ENCODE measurements at regions not wholly inside any gene's neighbourhood (a gene's known extent, or its start where the extent isn't known, plus 50 kb on each side); places are given as distances from the start of the nearest gene placed in this dataset.

GRCh38 chr4:128380306-128380705 is 92.7 kb upstream of the PGRMC2 start:
- Histone ChIP-seq H3K79me2 (ENCODE audit: control insufficient read depth, insufficient read depth, low read length) (no peaks in the 10 kb centered on the region), H3K9me3 (replicated peaks; ENCODE audit: control insufficient read depth, insufficient read depth, low read depth, low read length) (peaks cover 14% of the 10 kb centered on the region), H3K9ac (ENCODE audit: insufficient read depth in 1 of 2, low read depth in 2 of 2, low read length in 2 of 2) (no peak overlapping the region), H3K4me1 (replicated peaks in 1 of 2; ENCODE audit: control insufficient read depth in 2 of 2, insufficient read depth in 2 of 2, low read length in 2 of 2) (no peaks in the 10 kb centered on the region), H3K27ac (ENCODE audit: extremely low read depth, low read depth, low read length) (no peak overlapping the region), H3K36me3 (ENCODE audit: control insufficient read depth, insufficient read depth, low read length) (no peaks in the 10 kb centered on the region), H4K20me1 (replicated peaks; ENCODE audit: control insufficient read depth, insufficient read depth, low read length) (no peaks in the 10 kb centered on the region), H2AFZ (ENCODE audit: low read depth, low read length) (peak overlapping the region; percentile 52; the same call in 1 of the 2 replicates), H3K4me2 (ENCODE audit: insufficient read depth, low read length) (no peak overlapping the region), H3K27me3 (ENCODE audit: control insufficient read depth in 2 of 2, insufficient read depth in 2 of 2, low read length in 2 of 2) (no peaks in the 10 kb centered on the region), H3K4me3 (no peak overlapping the region), H3K9me1 (ENCODE audit: control insufficient read depth, insufficient read depth, low read length) (no peaks in the 10 kb centered on the region)
- ChIA-PET CTCF (ENCODE audit: low intra/inter-chr PET ratio) (interaction anchor here (0.9 kb wide), 1 partner anchor 191 kb away, joined by 3 read pairs; no protein-coding TSS in a partner anchor), POLR2A (interaction anchor here (0.9 kb wide), 1 partner anchor 91 kb away, joined by 3 read pairs; no protein-coding TSS in a partner anchor)
- TF ChIP-seq ZNF79 (CRISPR knock-in tag; IDR thresholded peaks at IDR 0.05; ENCODE audit: low read depth), result no peak
- no peak for TF ChIP-seq ZNF589 (CRISPR knock-in tag; IDR thresholded peaks at IDR 0.05; ENCODE audit: low read depth)
- no peak for TF ChIP-seq SREBF1 (IDR thresholded peaks at IDR 0.05; ENCODE audit: borderline replicate concordance, low read depth, low read length)
- no peak for TF ChIP-seq ZNF57 (CRISPR knock-in tag; IDR thresholded peaks at IDR 0.05)
- 70% methylated on average over 4 of the region's 4 CpGs for WGBS (ENCODE audit: insufficient coverage, low coverage, missing lambda C conversion rate)
- DNase-seq (ENCODE audit: extremely low read depth in 1 of 4, low spot score in 3 of 4) (no peak), FAIRE-seq (no peak), ATAC-seq (no peak)
- in situ Hi-C loops (cut with MboI), result no loop called here
- no TSS peak for BruUV-seq (replicated peaks)
- intact Hi-C loops (cut with micrococcal nuclease), result loop anchor here (2.0 to 10.0 kb wide), 2 partner anchors 190 to 484 kb away; no protein-coding TSS in a partner anchor

DNA sequence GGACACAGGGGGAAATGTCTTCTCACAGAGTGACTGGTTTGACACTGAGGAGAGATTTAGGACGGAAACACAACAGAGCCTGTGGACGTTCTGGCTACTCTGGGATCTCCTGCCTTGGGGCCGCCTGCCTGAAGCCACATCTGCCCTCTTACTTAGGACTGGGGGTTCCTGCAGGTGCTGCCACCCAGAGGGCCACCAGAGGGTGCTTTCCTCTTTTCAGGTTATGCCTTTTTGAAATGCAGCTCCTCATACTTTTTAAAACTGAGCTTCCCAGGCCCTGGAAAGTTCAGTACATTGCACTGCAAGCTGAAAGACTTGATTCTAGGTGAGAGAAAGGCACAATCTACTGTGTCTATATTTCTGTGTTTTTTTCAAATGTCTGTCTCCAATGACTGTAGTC is 92.2 kb upstream of the PGRMC2 start:
- peaks cover 14% of the 10 kb centered on the region for H3K9me3 ChIP-seq (replicated peaks; ENCODE audit: control insufficient read depth, insufficient read depth, low read depth, low read length)
- H4K20me1 ChIP-seq (replicated peaks; ENCODE audit: control insufficient read depth, insufficient read depth, low read length), result no peaks in the 10 kb centered on the region
- intact Hi-C loops (cut with micrococcal nuclease) (loop anchor here (2.0 to 10.0 kb wide), 2 partner anchors 189 to 485 kb away; no protein-coding TSS in a partner anchor), in situ Hi-C loops (cut with MboI) (no loop called here)
- H3K9ac ChIP-seq (ENCODE audit: insufficient read depth in 1 of 2, low read depth in 2 of 2, low read length in 2 of 2), result no peak overlapping the region
- H3K4me2 ChIP-seq (ENCODE audit: insufficient read depth, low read length), result no peak overlapping the region
- H3K4me3 ChIP-seq, result no peak overlapping the region
- peak overlapping the region; percentile 52 for H2AFZ ChIP-seq (ENCODE audit: low read depth, low read length)
- DNase-seq (ENCODE audit: extremely low read depth in 1 of 4, low spot score in 3 of 4) (peak; percentile 49 to 68 (median 57)), ATAC-seq (peak; percentile 98), FAIRE-seq (peak; percentile 74)
- no peaks in the 10 kb centered on the region for H3K79me2 ChIP-seq (ENCODE audit: control insufficient read depth, insufficient read depth, low read length)
- no peak overlapping the region for H3K27ac ChIP-seq (ENCODE audit: extremely low read depth, low read depth, low read length)
- no peaks in the 10 kb centered on the region for H3K9me1 ChIP-seq (ENCODE audit: control insufficient read depth, insufficient read depth, low read length)
- WGBS (ENCODE audit: insufficient coverage, low coverage, missing lambda C conversion rate), result 9% methylated on average over 3 of the region's 3 CpGs
- BruUV-seq (replicated peaks), result no TSS peak
- no peaks in the 10 kb centered on the region for H3K36me3 ChIP-seq (ENCODE audit: control insufficient read depth, insufficient read depth, low read length)
- H3K27me3 ChIP-seq (ENCODE audit: control insufficient read depth in 2 of 2, insufficient read depth in 2 of 2, low read length in 2 of 2), result no peaks in the 10 kb centered on the region
- CTCF ChIA-PET (ENCODE audit: low intra/inter-chr PET ratio), result interaction anchor here (0.9 kb wide), 1 partner anchor 192 kb away, joined by 3 read pairs; no protein-coding TSS in a partner anchor
- no peaks in the 10 kb centered on the region for H3K4me1 ChIP-seq (replicated peaks in 1 of 2; ENCODE audit: control insufficient read depth in 2 of 2, insufficient read depth in 2 of 2, low read length in 2 of 2)
- POLR2A ChIA-PET, result interaction anchor here (0.9 kb wide), 1 partner anchor 91 kb away, joined by 3 read pairs; no protein-coding TSS in a partner anchor
- TF ChIP-seq HLTF (IDR thresholded peaks at IDR 0.05) (no peak), MYC (IDR thresholded peaks at IDR 0.05; ENCODE audit: low read depth, low read length) (0 out of 2 replicates have a peak, but pooled peaks have one; percentile 39), MYC (CRISPR knock-in tag; IDR thresholded peaks at IDR 0.05; ENCODE audit: borderline replicate concordance, low read depth) (no peak), REST (IDR thresholded peaks at IDR 0.05; ENCODE audit: borderline replicate concordance) (peak; percentile 58; the same call in 1 of the 2 replicates), REST (CRISPR knock-in tag; IDR thresholded peaks at IDR 0.05; ENCODE audit: low read depth) (no peak)
